ENCODE measurements at regions not wholly inside any gene's neighbourhood (a gene's known extent, or its start where the extent isn't known, plus 50 kb on each side); places are given as distances from the start of the nearest gene placed in this dataset.
A peak's percentile ranks its signal among the peaks of the same experiment; 100 is the strongest.

DNA sequence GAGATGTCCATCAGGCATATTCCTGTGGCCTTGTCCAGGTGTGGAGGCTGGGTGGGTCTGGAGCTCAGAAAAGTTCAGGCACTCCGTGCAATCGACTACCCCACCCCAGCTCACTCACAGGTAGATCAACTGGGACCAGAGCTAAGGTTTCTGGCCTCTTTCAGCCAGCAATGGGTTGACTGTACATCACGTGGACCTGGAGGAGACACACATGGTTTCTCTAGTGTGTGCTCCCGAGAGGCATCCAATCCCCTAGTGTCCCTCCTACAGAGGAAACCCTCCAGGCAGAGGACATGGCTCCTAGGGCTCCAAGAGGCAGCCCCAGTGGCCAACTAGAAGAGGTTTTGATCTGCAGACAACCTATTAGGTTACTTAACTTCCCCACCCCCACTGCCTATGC, 119.5 kb upstream of the RGS6 start:
- no peak overlapping the region for H3K4me3 ChIP-seq
- H3K27ac ChIP-seq, result no peak overlapping the region
- WGBS, 2 donors (ENCODE audit: low coverage in 1 of 2), result 63% methylated on average over 4 of the region's 4 CpGs; no CpG with 5 or more reads in 1 of the 2 donors
- H3K9me3 ChIP-seq, result no peaks in the 10 kb centered on the region
- in situ Hi-C loops (cut with MboI; ENCODE audit: low pct_ligation_motif_present in 1 of 4, low pct_unique_long_range_greater_than_20kb in 1 of 4, low sequenced_read_pairs in 3 of 4) (no loop called here), intact Hi-C loops (cut with DNase I; ENCODE audit: low total_unique reads) (no loop called here)
- no peaks in the 10 kb centered on the region for H3K36me3 ChIP-seq
- H3K27me3 ChIP-seq, result peaks cover 5% of the 10 kb centered on the region
- TF ChIP-seq POLR2A (IDR thresholded peaks at IDR 0.05) (no peak), EP300 (IDR thresholded peaks at IDR 0.05; ENCODE audit: low read depth) (no peak), POLR2AphosphoS5 (IDR thresholded peaks at IDR 0.05) (no peak)
- TF ChIP-seq, protein P1, sequence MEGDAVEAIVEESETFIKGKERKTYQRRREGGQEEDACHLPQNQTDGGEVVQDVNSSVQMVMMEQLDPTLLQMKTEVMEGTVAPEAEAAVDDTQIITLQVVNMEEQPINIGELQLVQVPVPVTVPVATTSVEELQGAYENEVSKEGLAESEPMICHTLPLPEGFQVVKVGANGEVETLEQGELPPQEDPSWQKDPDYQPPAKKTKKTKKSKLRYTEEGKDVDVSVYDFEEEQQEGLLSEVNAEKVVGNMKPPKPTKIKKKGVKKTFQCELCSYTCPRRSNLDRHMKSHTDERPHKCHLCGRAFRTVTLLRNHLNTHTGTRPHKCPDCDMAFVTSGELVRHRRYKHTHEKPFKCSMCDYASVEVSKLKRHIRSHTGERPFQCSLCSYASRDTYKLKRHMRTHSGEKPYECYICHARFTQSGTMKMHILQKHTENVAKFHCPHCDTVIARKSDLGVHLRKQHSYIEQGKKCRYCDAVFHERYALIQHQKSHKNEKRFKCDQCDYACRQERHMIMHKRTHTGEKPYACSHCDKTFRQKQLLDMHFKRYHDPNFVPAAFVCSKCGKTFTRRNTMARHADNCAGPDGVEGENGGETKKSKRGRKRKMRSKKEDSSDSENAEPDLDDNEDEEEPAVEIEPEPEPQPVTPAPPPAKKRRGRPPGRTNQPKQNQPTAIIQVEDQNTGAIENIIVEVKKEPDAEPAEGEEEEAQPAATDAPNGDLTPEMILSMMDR (IDR thresholded peaks at IDR 0.05), result no peak
- no peaks in the 10 kb centered on the region for H3K4me1 ChIP-seq
- DNase-seq, result no peak

- Histone ChIP-seq H3K4me1 (no peaks in the 10 kb centered on the region), H3K36me3 (no peaks in the 10 kb centered on the region), H3K9me3 (no peaks in the 10 kb centered on the region), H3K27me3 (peaks cover 5% of the 10 kb centered on the region), H3K27ac (no peak overlapping the region), H3K4me3 (no peak overlapping the region)
- intact Hi-C loops (cut with DNase I; ENCODE audit: low total_unique reads), result no loop called here
- WGBS, 2 donors (ENCODE audit: low coverage in 1 of 2), result 34 to 44% methylated on average over 4 of the region's 4 CpGs
- TF ChIP-seq POLR2AphosphoS5 (IDR thresholded peaks at IDR 0.05) (no peak), EP300 (IDR thresholded peaks at IDR 0.05; ENCODE audit: low read depth) (no peak), POLR2A (IDR thresholded peaks at IDR 0.05) (no peak)
- TF ChIP-seq, protein P1 (IDR thresholded peaks at IDR 0.05), result no peak
- DNase-seq, result no peak
- in situ Hi-C loops (cut with MboI; ENCODE audit: low pct_ligation_motif_present in 1 of 4, low pct_unique_long_range_greater_than_20kb in 1 of 4, low sequenced_read_pairs in 3 of 4), result no loop called here
These were observed 117.1 kb upstream of the RGS6 start for GRCh38 chr14:71815110-71815509.

DNA sequence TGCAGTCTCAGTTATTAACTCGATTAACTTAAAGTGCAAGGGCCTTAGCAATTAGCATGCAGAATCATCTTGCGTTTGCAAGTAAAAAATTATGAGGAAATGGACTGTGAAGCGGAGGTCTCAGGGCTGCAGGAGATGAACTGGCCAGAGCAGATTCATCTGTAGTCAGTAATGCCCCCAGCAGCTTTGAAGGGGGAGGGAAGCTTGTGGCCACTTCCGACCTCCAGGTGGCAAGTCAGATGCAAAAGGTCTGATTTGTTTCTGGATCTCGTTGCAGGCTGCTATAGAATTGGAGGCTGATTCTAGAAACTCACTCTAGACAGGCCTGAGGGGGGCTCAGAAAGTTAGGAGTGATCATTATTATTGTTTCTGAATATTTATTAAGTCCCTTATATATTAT, 107.4 kb upstream of the RGS6 start:
- in situ Hi-C loops (cut with MboI; ENCODE audit: low pct_ligation_motif_present in 1 of 4, low pct_unique_long_range_greater_than_20kb in 1 of 4, low sequenced_read_pairs in 3 of 4), result no loop called here

GRCh38 chr14:71833476-71833875, 98.8 kb upstream of the RGS6 start:
- in situ Hi-C loops (cut with MboI; ENCODE audit: low pct_ligation_motif_present in 1 of 4, low pct_unique_long_range_greater_than_20kb in 1 of 4, low sequenced_read_pairs in 3 of 4), result no loop called here
- 14 to 39% methylated on average over 1 to 3 of the region's 3 CpGs for WGBS, 2 donors (ENCODE audit: low coverage in 1 of 2)
- no peak overlapping the region for H3K27ac ChIP-seq

More for the DNA sequence above, 107.4 kb upstream of the RGS6 start:
- WGBS, 2 donors (ENCODE audit: low coverage in 1 of 2), result 62 to 71% methylated on average over 2 to 5 of the region's 5 CpGs
- intact Hi-C loops (cut with DNase I; ENCODE audit: low total_unique reads), result no loop called here
- no peak overlapping the region for H3K4me3 ChIP-seq
- H3K9me3 ChIP-seq, result no peaks in the 10 kb centered on the region
- DNase-seq, result no peak
- no peak for TF ChIP-seq EP300 (IDR thresholded peaks at IDR 0.05; ENCODE audit: low read depth)
- TF ChIP-seq POLR2A (IDR thresholded peaks at IDR 0.05), result no peak
- TF ChIP-seq, protein P1 (IDR thresholded peaks at IDR 0.05), result no peak
- no peak for TF ChIP-seq POLR2AphosphoS5 (IDR thresholded peaks at IDR 0.05)
- no peaks in the 10 kb centered on the region for H3K4me1 ChIP-seq
- H3K27ac ChIP-seq, result no peak overlapping the region
- no peaks in the 10 kb centered on the region for H3K27me3 ChIP-seq
- H3K36me3 ChIP-seq, result no peaks in the 10 kb centered on the region

More at GRCh38 chr14:71833476-71833875, 98.8 kb upstream of the RGS6 start:
- H3K9me3 ChIP-seq, result peaks cover 0 to 9% of the 10 kb centered on the region in 2 donors
- TF ChIP-seq POLR2A (IDR thresholded peaks at IDR 0.05), result no peak
- no peak for TF ChIP-seq EP300 (IDR thresholded peaks at IDR 0.05; ENCODE audit: low read depth)
- TF ChIP-seq, protein P1 (IDR thresholded peaks at IDR 0.05), result no peak
- no peak for TF ChIP-seq POLR2AphosphoS5 (IDR thresholded peaks at IDR 0.05)
- H3K4me3 ChIP-seq, result no peak overlapping the region
- no peaks in the 10 kb centered on the region for H3K27me3 ChIP-seq
- intact Hi-C loops (cut with DNase I; ENCODE audit: low total_unique reads), result no loop called here
- peaks cover 0 to 3% (median 0%) of the 10 kb centered on the region in 4 donors for H3K4me1 ChIP-seq
- H3K36me3 ChIP-seq, result no peaks in the 10 kb centered on the region
- DNase-seq, result peak; percentile 15

Data from transverse colon (tissue), 4 donors.